Sigmoid colon (tissue), 4 donors: ENCODE measurements at regions not wholly inside any gene's neighbourhood (a gene's known extent, or its start where the extent isn't known, plus 50 kb on each side); places are given as distances from the start of the nearest gene placed in this dataset.

Experiments
- CTCF ChIP-seq, 4 experiments: fragments of 450-650 bp in 3 of 4; fragments of 200-600 bp in 1 of 4; IDR thresholded peaks; one replicate each; pipeline ENCODE4 v1.5.1; 2016 to 2019; ENCODE audit warnings: antibody characterized with exemption in 4 of 4, mild to moderate bottlenecking in 3 of 4, moderate library complexity in 2 of 4
- EP300 ChIP-seq, 4 donors: sonication (generic); formaldehyde crosslinking; IDR thresholded peaks; one replicate each; pipeline ENCODE4 v1.6.1; 2017; ENCODE audit warnings: antibody characterized with exemption in 4 of 4
- POLR2A ChIP-seq, 2 donors: fragments of 450-650 bp; IDR thresholded peaks; one replicate each; pipeline ENCODE4 v1.6.1; 2016; ENCODE audit warnings: antibody characterized with exemption in 2 of 2, mild to moderate bottlenecking in 2 of 2, moderate library complexity in 2 of 2
- POLR2AphosphoS5 ChIP-seq, 4 donors: sonication (generic); formaldehyde crosslinking; IDR thresholded peaks; one replicate each; pipeline ENCODE4 v1.6.1; 2017; ENCODE audit warnings: antibody characterized with exemption in 4 of 4

DNA sequence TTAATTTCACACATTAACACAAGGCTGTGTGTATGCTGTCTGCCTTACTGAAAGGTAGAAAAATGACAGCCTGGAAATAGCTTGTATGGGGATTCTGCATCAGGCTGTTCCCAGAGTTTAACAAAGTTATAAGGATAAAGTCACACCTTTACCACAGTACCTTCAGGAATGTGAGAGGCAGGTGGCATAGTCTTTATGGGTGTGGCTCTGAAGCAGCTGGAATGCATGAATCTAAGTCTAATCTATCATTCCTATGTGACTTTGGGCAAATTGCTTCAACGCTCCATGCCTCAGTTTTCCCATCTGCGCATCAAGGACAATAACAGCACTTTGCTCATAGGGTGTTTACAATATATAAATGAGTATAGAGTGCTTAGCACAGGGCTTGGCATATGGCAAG is 84.2 kb upstream of the EGFL6 start:
- no peak for TF ChIP-seq EP300 (IDR thresholded peaks at IDR 0.05)
- no peak for TF ChIP-seq CTCF (IDR thresholded peaks at IDR 0.05)
- no peak for TF ChIP-seq POLR2A (IDR thresholded peaks at IDR 0.05)
- no peak for TF ChIP-seq POLR2AphosphoS5 (IDR thresholded peaks at IDR 0.05)
